ENCODE measurements at regions not wholly inside any gene's neighbourhood (a gene's known extent, or its start where the extent isn't known, plus 50 kb on each side); places are given as distances from the start of the nearest gene placed in this dataset.

GRCh38 chr5:164869325-164869724 is 1363.9 kb downstream of the MAT2B start:
- Histone ChIP-seq H3K9me3 (ENCODE audit: control insufficient read depth in 5 of 5, low read length in 5 of 5) (no peaks in the 10 kb centered on the region), H3K4me3 (ENCODE audit: low read depth in 1 of 5, low read length in 5 of 5) (no peak overlapping the region), H3K27me3 (ENCODE audit: control insufficient read depth in 5 of 5, insufficient read depth in 4 of 5, low read length in 5 of 5) (no peaks in the 10 kb centered on the region), H3K4me1 (ENCODE audit: control insufficient read depth in 5 of 5, insufficient read depth in 5 of 5, low read length in 5 of 5) (no peaks in the 10 kb centered on the region), H3K9ac (ENCODE audit: low read length in 5 of 5) (no peak overlapping the region), H3K36me3 (ENCODE audit: control insufficient read depth in 5 of 5, insufficient read depth in 5 of 5, low read length in 5 of 5) (no peaks in the 10 kb centered on the region), H3K27ac (ENCODE audit: low read depth, low read length) (no peak overlapping the region)

GRCh38 chr5:164876793-164877192 is 1371.4 kb downstream of the MAT2B start:
- Histone ChIP-seq H3K4me3 (ENCODE audit: low read depth in 1 of 5, low read length in 5 of 5) (no peak overlapping the region), H3K4me1 (ENCODE audit: control insufficient read depth in 5 of 5, insufficient read depth in 5 of 5, low read length in 5 of 5) (no peaks in the 10 kb centered on the region), H3K9me3 (ENCODE audit: control insufficient read depth in 5 of 5, low read length in 5 of 5) (peaks cover 0 to 17% (median 8%) of the 10 kb centered on the region in 5 donors), H3K9ac (ENCODE audit: low read length in 5 of 5) (no peak overlapping the region), H3K36me3 (ENCODE audit: control insufficient read depth in 5 of 5, insufficient read depth in 5 of 5, low read length in 5 of 5) (no peaks in the 10 kb centered on the region), H3K27ac (ENCODE audit: low read depth, low read length) (no peak overlapping the region), H3K27me3 (ENCODE audit: control insufficient read depth in 5 of 5, insufficient read depth in 4 of 5, low read length in 5 of 5) (no peaks in the 10 kb centered on the region)

GRCh38 chr5:164881442-164881841 is 1376.0 kb downstream of the MAT2B start:
- Histone ChIP-seq H3K9me3 (ENCODE audit: control insufficient read depth in 5 of 5, low read length in 5 of 5) (peaks cover 0 to 12% (median 5%) of the 10 kb centered on the region in 5 donors), H3K36me3 (ENCODE audit: control insufficient read depth in 5 of 5, insufficient read depth in 5 of 5, low read length in 5 of 5) (no peaks in the 10 kb centered on the region), H3K27me3 (ENCODE audit: control insufficient read depth in 5 of 5, insufficient read depth in 4 of 5, low read length in 5 of 5) (no peaks in the 10 kb centered on the region), H3K4me3 (ENCODE audit: low read depth in 1 of 5, low read length in 5 of 5) (no peak overlapping the region), H3K9ac (ENCODE audit: low read length in 5 of 5) (no peak overlapping the region), H3K4me1 (ENCODE audit: control insufficient read depth in 5 of 5, insufficient read depth in 5 of 5, low read length in 5 of 5) (no peaks in the 10 kb centered on the region), H3K27ac (ENCODE audit: low read depth, low read length) (no peak overlapping the region)

- no peak overlapping the region for H3K27ac ChIP-seq (ENCODE audit: low read depth, low read length)
- no peaks in the 10 kb centered on the region for H3K4me1 ChIP-seq (ENCODE audit: control insufficient read depth in 5 of 5, insufficient read depth in 5 of 5, low read length in 5 of 5)
- H3K9ac ChIP-seq (ENCODE audit: low read length in 5 of 5): no peak overlapping the region
- H3K4me3 ChIP-seq (ENCODE audit: low read depth in 1 of 5, low read length in 5 of 5): no peak overlapping the region
- H3K9me3 ChIP-seq (ENCODE audit: control insufficient read depth in 5 of 5, low read length in 5 of 5): peaks cover 0 to 2% (median 0%) of the 10 kb centered on the region in 5 donors
- H3K36me3 ChIP-seq (ENCODE audit: control insufficient read depth in 5 of 5, insufficient read depth in 5 of 5, low read length in 5 of 5): no peaks in the 10 kb centered on the region
- no peaks in the 10 kb centered on the region for H3K27me3 ChIP-seq (ENCODE audit: control insufficient read depth in 5 of 5, insufficient read depth in 4 of 5, low read length in 5 of 5)
These were observed 1379.8 kb downstream of the MAT2B start for GRCh38 chr5:164885179-164885578.

GRCh38 chr5:164893071-164893470 is 1387.7 kb downstream of the MAT2B start:
- H3K4me1 ChIP-seq (ENCODE audit: control insufficient read depth in 5 of 5, insufficient read depth in 5 of 5, low read length in 5 of 5): no peaks in the 10 kb centered on the region
- peaks cover 0 to 7% (median 0%) of the 10 kb centered on the region in 5 donors for H3K9me3 ChIP-seq (ENCODE audit: control insufficient read depth in 5 of 5, low read length in 5 of 5)
- no peaks in the 10 kb centered on the region for H3K36me3 ChIP-seq (ENCODE audit: control insufficient read depth in 5 of 5, insufficient read depth in 5 of 5, low read length in 5 of 5)
- no peaks in the 10 kb centered on the region for H3K27me3 ChIP-seq (ENCODE audit: control insufficient read depth in 5 of 5, insufficient read depth in 4 of 5, low read length in 5 of 5)
- no peak overlapping the region for H3K27ac ChIP-seq (ENCODE audit: low read depth, low read length)
- no peak overlapping the region for H3K4me3 ChIP-seq (ENCODE audit: low read depth in 1 of 5, low read length in 5 of 5)
- no peak overlapping the region for H3K9ac ChIP-seq (ENCODE audit: low read length in 5 of 5)

- no peaks in the 10 kb centered on the region for H3K27me3 ChIP-seq (ENCODE audit: control insufficient read depth in 5 of 5, insufficient read depth in 4 of 5, low read length in 5 of 5)
- no peaks in the 10 kb centered on the region for H3K4me1 ChIP-seq (ENCODE audit: control insufficient read depth in 5 of 5, insufficient read depth in 5 of 5, low read length in 5 of 5)
- H3K9me3 ChIP-seq (ENCODE audit: control insufficient read depth in 5 of 5, low read length in 5 of 5): peaks cover 0 to 3% (median 0%) of the 10 kb centered on the region in 5 donors
- no peak overlapping the region for H3K27ac ChIP-seq (ENCODE audit: low read depth, low read length)
- no peaks in the 10 kb centered on the region for H3K36me3 ChIP-seq (ENCODE audit: control insufficient read depth in 5 of 5, insufficient read depth in 5 of 5, low read length in 5 of 5)
- no peak overlapping the region for H3K4me3 ChIP-seq (ENCODE audit: low read depth in 1 of 5, low read length in 5 of 5)
- no peak overlapping the region for H3K9ac ChIP-seq (ENCODE audit: low read length in 5 of 5)
These were observed 1393.3 kb downstream of the MAT2B start for GRCh38 chr5:164898705-164899104.

GRCh38 chr5:164909673-164910072 is 1404.3 kb downstream of the MAT2B start:
- H3K4me1 ChIP-seq (ENCODE audit: control insufficient read depth in 5 of 5, insufficient read depth in 5 of 5, low read length in 5 of 5): no peaks in the 10 kb centered on the region
- H3K9me3 ChIP-seq (ENCODE audit: control insufficient read depth in 5 of 5, low read length in 5 of 5): peaks cover 0 to 2% (median 0%) of the 10 kb centered on the region in 5 donors
- H3K27me3 ChIP-seq (ENCODE audit: control insufficient read depth in 5 of 5, insufficient read depth in 4 of 5, low read length in 5 of 5): no peaks in the 10 kb centered on the region
- H3K36me3 ChIP-seq (ENCODE audit: control insufficient read depth in 5 of 5, insufficient read depth in 5 of 5, low read length in 5 of 5): no peaks in the 10 kb centered on the region
- H3K27ac ChIP-seq (ENCODE audit: low read depth, low read length): no peak overlapping the region
- no peak overlapping the region for H3K9ac ChIP-seq (ENCODE audit: low read length in 5 of 5)
- no peak overlapping the region for H3K4me3 ChIP-seq (ENCODE audit: low read depth in 1 of 5, low read length in 5 of 5)

GRCh38 chr5:164921722-164922121 is 1416.3 kb downstream of the MAT2B start:
- no peaks in the 10 kb centered on the region for H3K27me3 ChIP-seq (ENCODE audit: control insufficient read depth in 5 of 5, insufficient read depth in 4 of 5, low read length in 5 of 5)
- H3K4me1 ChIP-seq (ENCODE audit: control insufficient read depth in 5 of 5, insufficient read depth in 5 of 5, low read length in 5 of 5): no peaks in the 10 kb centered on the region
- H3K9me3 ChIP-seq (ENCODE audit: control insufficient read depth in 5 of 5, low read length in 5 of 5): peaks cover 7 to 36% (median 19%) of the 10 kb centered on the region in 5 donors
- H3K4me3 ChIP-seq (ENCODE audit: low read depth in 1 of 5, low read length in 5 of 5): no peak overlapping the region
- no peaks in the 10 kb centered on the region for H3K36me3 ChIP-seq (ENCODE audit: control insufficient read depth in 5 of 5, insufficient read depth in 5 of 5, low read length in 5 of 5)
- no peak overlapping the region for H3K9ac ChIP-seq (ENCODE audit: low read length in 5 of 5)
- no peak overlapping the region for H3K27ac ChIP-seq (ENCODE audit: low read depth, low read length)

GRCh38 chr5:164934039-164934438 is 1428.6 kb downstream of the MAT2B start:
- Histone ChIP-seq H3K27ac (ENCODE audit: low read depth, low read length) (no peak overlapping the region), H3K4me1 (ENCODE audit: control insufficient read depth in 5 of 5, insufficient read depth in 5 of 5, low read length in 5 of 5) (no peaks in the 10 kb centered on the region), H3K36me3 (ENCODE audit: control insufficient read depth in 5 of 5, insufficient read depth in 5 of 5, low read length in 5 of 5) (no peaks in the 10 kb centered on the region), H3K9me3 (ENCODE audit: control insufficient read depth in 5 of 5, low read length in 5 of 5) (peaks cover 0 to 9% (median 4%) of the 10 kb centered on the region in 5 donors), H3K9ac (ENCODE audit: low read length in 5 of 5) (no peak overlapping the region), H3K4me3 (ENCODE audit: low read depth in 1 of 5, low read length in 5 of 5) (no peak overlapping the region), H3K27me3 (ENCODE audit: control insufficient read depth in 5 of 5, insufficient read depth in 4 of 5, low read length in 5 of 5) (no peaks in the 10 kb centered on the region)

- Histone ChIP-seq H3K9ac (ENCODE audit: low read length in 5 of 5) (no peak overlapping the region), H3K9me3 (ENCODE audit: control insufficient read depth in 5 of 5, low read length in 5 of 5) (peaks cover 0 to 8% (median 4%) of the 10 kb centered on the region in 5 donors), H3K27me3 (ENCODE audit: control insufficient read depth in 5 of 5, insufficient read depth in 4 of 5, low read length in 5 of 5) (no peaks in the 10 kb centered on the region), H3K4me3 (ENCODE audit: low read depth in 1 of 5, low read length in 5 of 5) (no peak overlapping the region), H3K27ac (ENCODE audit: low read depth, low read length) (no peak overlapping the region), H3K4me1 (ENCODE audit: control insufficient read depth in 5 of 5, insufficient read depth in 5 of 5, low read length in 5 of 5) (no peaks in the 10 kb centered on the region), H3K36me3 (ENCODE audit: control insufficient read depth in 5 of 5, insufficient read depth in 5 of 5, low read length in 5 of 5) (no peaks in the 10 kb centered on the region)
These were observed 1429.1 kb downstream of the MAT2B start for GRCh38 chr5:164934561-164934960.

GRCh38 chr5:164941132-164941531 is 1435.7 kb downstream of the MAT2B start:
- Histone ChIP-seq H3K9me3 (ENCODE audit: control insufficient read depth in 5 of 5, low read length in 5 of 5) (peaks cover 0 to 3% (median 0%) of the 10 kb centered on the region in 5 donors), H3K4me1 (ENCODE audit: control insufficient read depth in 5 of 5, insufficient read depth in 5 of 5, low read length in 5 of 5) (no peaks in the 10 kb centered on the region), H3K9ac (ENCODE audit: low read length in 5 of 5) (no peak overlapping the region), H3K36me3 (ENCODE audit: control insufficient read depth in 5 of 5, insufficient read depth in 5 of 5, low read length in 5 of 5) (no peaks in the 10 kb centered on the region), H3K27me3 (ENCODE audit: control insufficient read depth in 5 of 5, insufficient read depth in 4 of 5, low read length in 5 of 5) (no peaks in the 10 kb centered on the region), H3K27ac (ENCODE audit: low read depth, low read length) (no peak overlapping the region), H3K4me3 (ENCODE audit: low read depth in 1 of 5, low read length in 5 of 5) (no peak overlapping the region)

Data from subcutaneous abdominal adipose tissue (tissue), 5 donors.